GM12891 (cell line): ENCODE measurements at regions not wholly inside any gene's neighbourhood (a gene's known extent, or its start where the extent isn't known, plus 50 kb on each side); places are given as distances from the start of the nearest gene placed in this dataset.

Source experiments
- DNase-seq: peaks from one replicate; pipeline ENCODE4 v3.0.0; 2011; ENCODE audit warnings: low spot score; ENCODE audit not compliant: insufficient read length
- FAIRE-seq: peaks from 2 replicates; lab custom pipeline; 2011; peaks lifted over from hg19 to GRCh38; lab: Jason Lieb, UNC
- PAX5 ChIP-seq: IDR thresholded peaks from 2 replicates; pipeline ENCODE4 v1.6.1; 2011; ENCODE audit warnings: low read length, moderate library complexity, mild to moderate bottlenecking; ENCODE audit not compliant: insufficient read depth, severe bottlenecking
- POLR2A ChIP-seq: IDR thresholded peaks from 2 replicates; pipeline ENCODE4 v1.6.1; 2011; ENCODE audit warnings: low read depth, low read length, control low read depth
- POLR2AphosphoS5 ChIP-seq: IDR thresholded peaks from 2 replicates; pipeline ENCODE4 v1.6.1; 2011; ENCODE audit warnings: low read depth, low read length, control low read depth
- POU2F2 ChIP-seq: IDR thresholded peaks from 2 replicates; pipeline ENCODE4 v1.6.1; 2011; ENCODE audit warnings: low read depth, mild to moderate bottlenecking, control low read depth, low read length, moderate library complexity
- SPI1 ChIP-seq: IDR thresholded peaks from 2 replicates; pipeline ENCODE4 v1.6.1; 2011; ENCODE audit warnings: low read depth, low read length, control low read depth
- TAF1 ChIP-seq: IDR thresholded peaks from 2 replicates; pipeline ENCODE4 v1.6.1; 2011; ENCODE audit warnings: low read depth, low read length, control low read depth

- DNase-seq (no peak), FAIRE-seq (no peak)
- no peak for TF ChIP-seq TAF1
- TF ChIP-seq PAX5: no peak
- no peak for TF ChIP-seq SPI1
- TF ChIP-seq POLR2A: no peak
- TF ChIP-seq POLR2AphosphoS5: no peak
- TF ChIP-seq POU2F2: no peak
Observed at GRCh38 chr2:196489371-196489770, 150.1 kb upstream of the CCDC150 start.

- FAIRE-seq (peak; percentile 54), DNase-seq (no peak)
- TF ChIP-seq SPI1 (no peak), POLR2A (no peak), POLR2AphosphoS5 (no peak), POU2F2 (no peak), TAF1 (no peak), PAX5 (no peak)
Observed at GRCh38 chr2:196492946-196493345, 146.6 kb upstream of the CCDC150 start.

GRCh38 chr2:196498962-196499361 lies 140.6 kb upstream of the CCDC150 start:
- TF ChIP-seq PAX5: no peak
- no peak for TF ChIP-seq TAF1
- no peak for TF ChIP-seq SPI1
- TF ChIP-seq POLR2AphosphoS5: no peak
- no peak for TF ChIP-seq POLR2A
- no peak for TF ChIP-seq POU2F2
- DNase-seq (no peak), FAIRE-seq (no peak)

GRCh38 chr2:196499686-196500085 lies 139.8 kb upstream of the CCDC150 start:
- FAIRE-seq (no peak), DNase-seq (no peak)
- TF ChIP-seq POU2F2 (no peak), POLR2A (no peak), TAF1 (no peak), SPI1 (no peak), POLR2AphosphoS5 (no peak), PAX5 (no peak)

- peak; percentile 40 for FAIRE-seq
- no peak for DNase-seq
- TF ChIP-seq POU2F2 (no peak), POLR2AphosphoS5 (no peak)
Observed at GRCh38 chr2:196500686-196501431, 138.7 kb upstream of the CCDC150 start.

GRCh38 chr2:196501836-196502235 lies 137.7 kb upstream of the CCDC150 start:
- TF ChIP-seq POU2F2 (no peak), TAF1 (no peak), SPI1 (no peak), PAX5 (no peak), POLR2A (no peak), POLR2AphosphoS5 (no peak)
- no peak for FAIRE-seq
- no peak for DNase-seq

GRCh38 chr2:196502386-196502785 lies 137.1 kb upstream of the CCDC150 start:
- FAIRE-seq (no peak), DNase-seq (no peak)
- TF ChIP-seq POU2F2: no peak
- no peak for TF ChIP-seq PAX5
- no peak for TF ChIP-seq SPI1
- TF ChIP-seq POLR2AphosphoS5: no peak
- TF ChIP-seq TAF1: no peak
- no peak for TF ChIP-seq POLR2A

- FAIRE-seq (no peak), DNase-seq (no peak)
- TF ChIP-seq TAF1: no peak
- no peak for TF ChIP-seq SPI1
- no peak for TF ChIP-seq POLR2A
- no peak for TF ChIP-seq POLR2AphosphoS5
Observed at GRCh38 chr2:196503398-196503797, 136.1 kb upstream of the CCDC150 start.

- no peak for DNase-seq
- peak; percentile 76 for FAIRE-seq
- TF ChIP-seq POU2F2: no peak
Observed at GRCh38 chr2:196504788-196505187, 134.7 kb upstream of the CCDC150 start.

GRCh38 chr2:196510246-196510645 lies 129.3 kb upstream of the CCDC150 start:
- no peak for DNase-seq
- TF ChIP-seq POLR2A (no peak), TAF1 (no peak), PAX5 (no peak), POLR2AphosphoS5 (no peak), SPI1 (no peak), POU2F2 (no peak)
- no peak for FAIRE-seq
